Urinary bladder (tissue), 3 donors: ENCODE measurements at regions not wholly inside any gene's neighbourhood (a gene's known extent, or its start where the extent isn't known, plus 50 kb on each side); places are given as distances from the start of the nearest gene placed in this dataset.

Source experiments
- DNase-seq: peaks from one replicate; pipeline ENCODE4 v3.0.0-alpha.2; 2015; ENCODE audit errors: extremely low spot score
- H3K27ac ChIP-seq: one replicate; pipeline ENCODE4 v1.5.1; 2013; ENCODE audit warnings: low read depth, mild to moderate bottlenecking, moderate library complexity
- H3K36me3 ChIP-seq: one replicate; pipeline ENCODE4 v1.6.1; 2013; ENCODE audit warnings: mild to moderate bottlenecking, moderate library complexity; ENCODE audit not compliant: insufficient read depth
- H3K4me1 ChIP-seq: one replicate; pipeline ENCODE4 v1.6.1; 2013; ENCODE audit warnings: mild to moderate bottlenecking, moderate library complexity; ENCODE audit not compliant: insufficient read depth
- H3K4me3 ChIP-seq: one replicate; pipeline ENCODE4 v1.5.1; 2013; ENCODE audit warnings: low read depth, low read length
- WGBS: extraction: QIAGEN DNeasy Blood & Tissue Kit; methylation state at CpG from one replicate; pipeline ENCODE4 v1.1.7; 2013; 5-methylcytosine and 5-hydroxymethylcytosine counted together
- donor health status: healthy with polysubstance abuse.
- donor health status: healthy.

GRCh38 chr10:131694168-131694780 is 206.5 kb upstream of the PPP2R2D start:
- 85% methylated on average over 11 of the region's 11 CpGs for WGBS
- DNase-seq, result no peak
- H3K36me3 ChIP-seq, result no peaks in the 10 kb centered on the region
- H3K4me3 ChIP-seq, result no peak overlapping the region
- H3K27ac ChIP-seq, result no peak overlapping the region
- no peaks in the 10 kb centered on the region for H3K4me1 ChIP-seq

- H3K27ac ChIP-seq, result no peak overlapping the region
- H3K4me3 ChIP-seq, result no peak overlapping the region
- no peaks in the 10 kb centered on the region for H3K4me1 ChIP-seq
- no peaks in the 10 kb centered on the region for H3K36me3 ChIP-seq
- 79% methylated on average over 11 of the region's 11 CpGs for WGBS
- no peak for DNase-seq
Measured at GRCh38 chr10:131694781-131695495, 205.9 kb upstream of the PPP2R2D start.

- WGBS, result 77% methylated on average over 23 of the region's 23 CpGs
- Histone ChIP-seq H3K4me1 (no peaks in the 10 kb centered on the region), H3K4me3 (no peak overlapping the region), H3K36me3 (no peaks in the 10 kb centered on the region), H3K27ac (no peak overlapping the region)
- DNase-seq, result no peak
Measured at GRCh38 chr10:131695496-131696165, 205.2 kb upstream of the PPP2R2D start.

GRCh38 chr10:131697476-131698128 is 203.2 kb upstream of the PPP2R2D start:
- H3K27ac ChIP-seq, result no peak overlapping the region
- 71% methylated on average over 21 of the region's 21 CpGs for WGBS
- H3K4me1 ChIP-seq, result no peaks in the 10 kb centered on the region
- no peak overlapping the region for H3K4me3 ChIP-seq
- no peaks in the 10 kb centered on the region for H3K36me3 ChIP-seq
- DNase-seq, result no peak

- Histone ChIP-seq H3K36me3 (no peaks in the 10 kb centered on the region), H3K4me1 (no peaks in the 10 kb centered on the region), H3K27ac (no peak overlapping the region), H3K4me3 (no peak overlapping the region)
- WGBS, result 90% methylated on average over 10 of the region's 10 CpGs
- DNase-seq, result no peak
Measured at GRCh38 chr10:131698232-131698631, 202.6 kb upstream of the PPP2R2D start.

- WGBS, result 74% methylated on average over 12 of the region's 12 CpGs
- Histone ChIP-seq H3K4me3 (no peak overlapping the region), H3K4me1 (no peaks in the 10 kb centered on the region), H3K36me3 (no peaks in the 10 kb centered on the region), H3K27ac (no peak overlapping the region)
- DNase-seq, result no peak
Measured at GRCh38 chr10:131698986-131699385, 201.8 kb upstream of the PPP2R2D start.

GRCh38 chr10:131700032-131700431 is 200.8 kb upstream of the PPP2R2D start:
- Histone ChIP-seq H3K27ac (no peak overlapping the region), H3K36me3 (no peaks in the 10 kb centered on the region), H3K4me3 (no peak overlapping the region), H3K4me1 (no peaks in the 10 kb centered on the region)
- DNase-seq, result no peak
- WGBS, result 78% methylated on average over 7 of the region's 7 CpGs

GRCh38 chr10:131700506-131700905 is 200.3 kb upstream of the PPP2R2D start:
- WGBS, result 79% methylated on average over 10 of the region's 10 CpGs
- Histone ChIP-seq H3K27ac (no peak overlapping the region), H3K4me1 (no peaks in the 10 kb centered on the region), H3K4me3 (no peak overlapping the region), H3K36me3 (no peaks in the 10 kb centered on the region)
- DNase-seq, result no peak

GRCh38 chr10:131701131-131701947 is 199.5 kb upstream of the PPP2R2D start:
- DNase-seq, result no peak
- Histone ChIP-seq H3K4me3 (no peak overlapping the region), H3K27ac (no peak overlapping the region), H3K4me1 (no peaks in the 10 kb centered on the region), H3K36me3 (no peaks in the 10 kb centered on the region)
- WGBS, result 77% methylated on average over 15 of the region's 15 CpGs

GRCh38 chr10:131702531-131703356 is 198.1 kb upstream of the PPP2R2D start:
- no peaks in the 10 kb centered on the region for H3K36me3 ChIP-seq
- H3K4me1 ChIP-seq, result no peaks in the 10 kb centered on the region
- H3K4me3 ChIP-seq, result no peak overlapping the region
- no peak for DNase-seq
- 65% methylated on average over 23 of the region's 23 CpGs for whole genome bisulfite sequencing
- H3K27ac ChIP-seq, result no peak overlapping the region

GRCh38 chr10:131703541-131703940 is 197.3 kb upstream of the PPP2R2D start:
- DNase-seq, result no peak

GRCh38 chr10:131703941-131704340 is 196.9 kb upstream of the PPP2R2D start:
- H3K4me3 ChIP-seq, result no peak overlapping the region
- 89% methylated on average over 8 of the region's 8 CpGs for WGBS
- H3K36me3 ChIP-seq, result no peaks in the 10 kb centered on the region
- H3K4me1 ChIP-seq, result no peaks in the 10 kb centered on the region
- DNase-seq, result no peak
- H3K27ac ChIP-seq, result no peak overlapping the region

More at GRCh38 chr10:131703541-131703940, 197.3 kb upstream of the PPP2R2D start:
- no peak overlapping the region for H3K27ac ChIP-seq
- no peaks in the 10 kb centered on the region for H3K4me1 ChIP-seq
- H3K4me3 ChIP-seq, result no peak overlapping the region
- WGBS, result 84% methylated on average over 8 of the region's 8 CpGs
- no peaks in the 10 kb centered on the region for H3K36me3 ChIP-seq
